Trophoblast cell (in vitro differentiated cells and primary cell): ENCODE measurements at regions not wholly inside any gene's neighbourhood (a gene's known extent, or its start where the extent isn't known, plus 50 kb on each side); places are given as distances from the start of the nearest gene placed in this dataset.

ENCODE experiments used
- DNase-seq, 2 donors: peaks; one replicate each; pipeline ENCODE4 v3.0.0-alpha.2; 2016
- H2AFZ ChIP-seq: 2 replicates; pipeline ENCODE4 v1.6.1; 2013; ENCODE audit warnings: low read length, moderate library complexity, mild to moderate bottlenecking; ENCODE audit not compliant: insufficient read depth, poor library complexity
- H2AK5ac ChIP-seq: 2 replicates; pipeline ENCODE4 v1.6.1; 2013; ENCODE audit warnings: mild to moderate bottlenecking, low read length
- H2BK120ac ChIP-seq: 2 replicates; pipeline ENCODE4 v1.6.1; 2013; ENCODE audit warnings: low read length, mild to moderate bottlenecking, moderate library complexity; ENCODE audit not compliant: insufficient read depth, poor library complexity
- H2BK12ac ChIP-seq: 2 replicates; pipeline ENCODE4 v1.6.1; 2013; ENCODE audit warnings: mild to moderate bottlenecking, low read length, moderate library complexity
- H2BK5ac ChIP-seq: 2 replicates; pipeline ENCODE4 v1.6.1; 2013; ENCODE audit warnings: low read length, low read depth, moderate library complexity, mild to moderate bottlenecking; ENCODE audit not compliant: poor library complexity
- H3K14ac ChIP-seq: 2 replicates; pipeline ENCODE4 v1.6.1; 2013; ENCODE audit warnings: mild to moderate bottlenecking, low read length
- H3K18ac ChIP-seq: 2 replicates; pipeline ENCODE4 v1.6.1; 2013; ENCODE audit warnings: mild to moderate bottlenecking, low read length
- H3K23ac ChIP-seq: 2 replicates; pipeline ENCODE4 v1.6.1; 2013; ENCODE audit warnings: low read length
- H3K27ac ChIP-seq: 2 replicates; pipeline ENCODE4 v1.5.1; 2013; ENCODE audit warnings: low read depth, mild to moderate bottlenecking, inconsistent platforms, low read length, moderate library complexity
- H3K27me3 ChIP-seq: 2 replicates; pipeline ENCODE4 v1.6.1; 2013; ENCODE audit warnings: inconsistent platforms, mild to moderate bottlenecking, low read length, moderate library complexity; ENCODE audit not compliant: insufficient read depth
- H3K36me3 ChIP-seq, 2 experiments: 1 replicate in 1 of 2; 2 replicates in 1 of 2; pipeline ENCODE4 v1.6.1; 2013; ENCODE audit warnings: low read length in 2 of 2, mild to moderate bottlenecking in 2 of 2, moderate library complexity in 1 of 2; ENCODE audit not compliant: insufficient read depth in 2 of 2, control insufficient read depth in 1 of 2
- H3K4ac ChIP-seq: 2 replicates; pipeline ENCODE4 v1.6.1; 2013; ENCODE audit warnings: low read depth, mild to moderate bottlenecking, low read length, moderate library complexity
- H3K4me1 ChIP-seq, 2 experiments: 1 replicate in 1 of 2; 2 replicates in 1 of 2; pipeline ENCODE4 v1.6.1; 2013; ENCODE audit warnings: low read length in 2 of 2, mild to moderate bottlenecking in 2 of 2, moderate library complexity in 1 of 2; ENCODE audit not compliant: insufficient read depth in 2 of 2, control insufficient read depth in 1 of 2
- H3K4me2 ChIP-seq: 2 replicates; pipeline ENCODE4 v1.6.1; 2013; ENCODE audit warnings: inconsistent platforms, mild to moderate bottlenecking, low read length, moderate library complexity
- H3K4me3 ChIP-seq: 2 replicates; pipeline ENCODE4 v1.5.1; 2013; ENCODE audit warnings: mild to moderate bottlenecking, low read depth, low read length, inconsistent platforms
- H3K79me1 ChIP-seq: one replicate; pipeline ENCODE4 v1.6.1; 2013; ENCODE audit warnings: low read length
- H3K79me2 ChIP-seq: 2 replicates; pipeline ENCODE4 v1.6.1; 2013; ENCODE audit warnings: low read length, mild to moderate bottlenecking; ENCODE audit not compliant: control insufficient read depth, insufficient read depth, poor library complexity
- H3K9ac ChIP-seq: 2 replicates; pipeline ENCODE4 v1.6.1; 2013; ENCODE audit warnings: mild to moderate bottlenecking, low read length
- H3K9me3 ChIP-seq: 2 replicates; pipeline ENCODE4 v1.6.1; 2013; ENCODE audit warnings: low read depth, mild to moderate bottlenecking, control low read depth, inconsistent platforms, low read length; ENCODE audit not compliant: insufficient read depth
- H4K12ac ChIP-seq: 2 replicates; pipeline ENCODE4 v1.6.1; 2013; ENCODE audit warnings: low read depth, mild to moderate bottlenecking, low read length, moderate library complexity
- H4K8ac ChIP-seq: 2 replicates; pipeline ENCODE4 v1.6.1; 2013; ENCODE audit warnings: low read depth, mild to moderate bottlenecking, low read length, moderate library complexity
- H4K91ac ChIP-seq: one replicate; pipeline ENCODE4 v1.6.1; 2013; ENCODE audit warnings: low read depth, mild to moderate bottlenecking, low read length, moderate library complexity
- WGBS: extraction: QIAGEN DNeasy Blood & Tissue Kit; methylation state at CpG from one replicate; pipeline ENCODE4 v1.1.7; 2013; ENCODE audit warnings: missing lambda C conversion rate; ENCODE audit not compliant: insufficient read length, insufficient coverage; ENCODE audit errors: extremely low coverage; 5-methylcytosine and 5-hydroxymethylcytosine counted together

DNA sequence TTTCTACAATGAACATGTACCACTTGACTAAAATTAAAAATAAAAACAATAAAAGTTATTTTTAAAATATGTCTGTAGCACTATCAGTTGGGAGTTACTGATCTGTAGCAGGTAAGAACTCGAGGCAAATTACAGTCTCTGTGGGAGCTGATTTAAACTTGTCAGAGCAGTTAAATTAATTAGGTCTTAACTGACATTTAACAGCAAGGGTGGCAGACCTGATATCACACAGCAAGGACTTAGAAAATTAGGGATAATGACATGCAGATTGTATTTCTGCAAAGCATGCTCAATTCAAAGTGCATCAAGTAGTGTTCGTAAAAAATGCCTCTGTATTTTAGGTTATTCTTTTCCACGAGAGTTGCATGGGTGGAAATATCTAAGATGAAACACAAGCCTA lies 208.9 kb downstream of the SPATA18 start:
- H2AFZ ChIP-seq: no peak overlapping the region
- no peak overlapping the region for H3K14ac ChIP-seq
- no peak overlapping the region for H2AK5ac ChIP-seq
- no peak overlapping the region for H3K9ac ChIP-seq
- no peaks in the 10 kb centered on the region for H3K27me3 ChIP-seq
- H3K79me2 ChIP-seq: no peaks in the 10 kb centered on the region
- no peak for DNase-seq
- H3K79me1 ChIP-seq: no peaks in the 10 kb centered on the region
- no peak overlapping the region for H3K23ac ChIP-seq
- H4K91ac ChIP-seq: no peak overlapping the region
- peaks cover 0 to 2% of the 10 kb centered on the region in 2 experiments for H3K4me1 ChIP-seq
- H4K12ac ChIP-seq: no peak overlapping the region
- no peaks in the 10 kb centered on the region for H3K36me3 ChIP-seq
- no peak overlapping the region for H3K4me3 ChIP-seq
- no peak overlapping the region for H3K18ac ChIP-seq
- no CpG with 5 or more reads among the region's 3 CpGs for WGBS
- H4K8ac ChIP-seq: no peak overlapping the region
- H2BK12ac ChIP-seq: no peak overlapping the region
- no peak overlapping the region for H3K27ac ChIP-seq
- no peak overlapping the region for H2BK5ac ChIP-seq
- no peak overlapping the region for H3K4me2 ChIP-seq
- H3K4ac ChIP-seq: no peak overlapping the region
- H2BK120ac ChIP-seq: no peak overlapping the region
- peaks cover 3% of the 10 kb centered on the region for H3K9me3 ChIP-seq

DNA sequence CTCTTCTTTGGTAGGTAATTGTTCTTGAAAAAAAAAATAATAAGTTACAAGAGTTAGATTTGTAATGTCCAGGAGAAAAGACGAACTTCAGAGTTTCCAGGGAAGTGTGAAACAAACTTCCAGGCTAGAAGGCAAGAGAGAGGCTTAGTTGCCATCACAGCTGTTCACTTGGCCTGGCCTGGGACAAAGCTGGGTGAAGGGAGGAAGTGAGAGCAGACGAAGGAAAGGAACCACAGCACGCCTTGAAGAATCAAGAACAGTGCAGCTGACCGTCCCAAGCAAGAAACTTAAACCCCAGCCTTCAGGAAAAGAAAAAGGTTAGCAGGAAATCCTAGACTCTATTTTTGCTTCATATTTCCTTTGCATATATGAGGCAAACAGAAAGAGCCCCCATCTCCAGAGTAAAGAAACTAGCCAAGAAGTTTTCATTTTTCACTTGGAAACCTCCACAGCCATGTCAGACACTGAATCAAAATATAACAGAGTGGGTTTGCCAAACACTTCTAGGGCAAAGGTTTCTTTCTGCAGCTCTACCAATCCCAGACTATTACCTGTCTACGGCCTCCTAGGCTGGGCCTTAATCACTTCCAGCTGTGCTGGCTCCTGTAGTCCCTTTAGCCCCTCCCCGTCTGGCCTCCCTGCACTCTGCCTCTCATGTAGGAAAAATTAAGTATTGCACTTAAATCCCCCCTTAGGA lies 209.6 kb downstream of the SPATA18 start:
- no peak overlapping the region for H4K12ac ChIP-seq
- no peak overlapping the region for H2AK5ac ChIP-seq
- H4K8ac ChIP-seq: no peak overlapping the region
- no peak overlapping the region for H3K9ac ChIP-seq
- no peaks in the 10 kb centered on the region for H3K79me2 ChIP-seq
- H3K4ac ChIP-seq: no peak overlapping the region
- H3K4me3 ChIP-seq: no peak overlapping the region
- no peak overlapping the region for H4K91ac ChIP-seq
- peaks cover 0 to 2% of the 10 kb centered on the region in 2 experiments for H3K4me1 ChIP-seq
- H2BK12ac ChIP-seq: no peak overlapping the region
- no peak overlapping the region for H2BK120ac ChIP-seq
- H3K18ac ChIP-seq: no peak overlapping the region
- no peak overlapping the region for H2AFZ ChIP-seq
- DNase-seq: no peak
- H3K4me2 ChIP-seq: no peak overlapping the region
- H3K79me1 ChIP-seq: no peaks in the 10 kb centered on the region
- H3K27me3 ChIP-seq: no peaks in the 10 kb centered on the region
- H3K27ac ChIP-seq: no peak overlapping the region
- H3K36me3 ChIP-seq: no peaks in the 10 kb centered on the region
- no peak overlapping the region for H2BK5ac ChIP-seq
- WGBS: no CpG with 5 or more reads among the region's 6 CpGs
- no peak overlapping the region for H3K14ac ChIP-seq
- peaks cover 3% of the 10 kb centered on the region for H3K9me3 ChIP-seq
- no peak overlapping the region for H3K23ac ChIP-seq

DNA sequence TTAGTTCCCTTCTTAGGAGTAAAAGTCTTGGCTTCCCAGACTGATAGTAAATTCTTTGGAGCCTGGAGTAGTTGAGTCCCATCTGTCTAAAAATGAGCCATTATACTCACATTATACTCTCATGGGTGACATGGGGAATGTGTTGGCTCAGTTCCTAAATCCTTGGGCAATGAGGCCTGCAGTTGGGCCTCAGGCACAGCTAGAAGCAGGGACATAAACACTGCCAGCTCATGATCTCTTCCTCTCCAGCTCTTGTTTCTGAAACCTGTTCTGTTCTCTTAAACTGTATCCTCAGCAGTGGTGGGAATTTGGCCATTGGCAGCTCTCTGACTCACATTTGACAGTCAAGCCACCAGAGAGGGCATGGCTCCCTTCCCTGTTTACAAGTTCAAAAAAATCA lies 212.5 kb downstream of the SPATA18 start:
- Histone ChIP-seq H3K18ac (no peak overlapping the region), H3K9me3 (peaks cover 1% of the 10 kb centered on the region), H3K36me3 (no peaks in the 10 kb centered on the region), H3K79me1 (no peaks in the 10 kb centered on the region), H2BK12ac (no peak overlapping the region), H4K91ac (no peak overlapping the region), H3K23ac (no peak overlapping the region), H3K79me2 (no peaks in the 10 kb centered on the region), H2AFZ (no peak overlapping the region), H3K14ac (no peak overlapping the region), H3K9ac (no peak overlapping the region), H3K4me1 (peaks cover 0 to 2% of the 10 kb centered on the region in 2 experiments), H3K27ac (no peak overlapping the region), H2BK5ac (no peak overlapping the region), H3K4me3 (no peak overlapping the region), H3K27me3 (no peaks in the 10 kb centered on the region), H2AK5ac (no peak overlapping the region), H4K8ac (no peak overlapping the region), H4K12ac (no peak overlapping the region), H3K4me2 (no peak overlapping the region), H2BK120ac (no peak overlapping the region), H3K4ac (no peak overlapping the region)
- DNase-seq: no peak

DNA sequence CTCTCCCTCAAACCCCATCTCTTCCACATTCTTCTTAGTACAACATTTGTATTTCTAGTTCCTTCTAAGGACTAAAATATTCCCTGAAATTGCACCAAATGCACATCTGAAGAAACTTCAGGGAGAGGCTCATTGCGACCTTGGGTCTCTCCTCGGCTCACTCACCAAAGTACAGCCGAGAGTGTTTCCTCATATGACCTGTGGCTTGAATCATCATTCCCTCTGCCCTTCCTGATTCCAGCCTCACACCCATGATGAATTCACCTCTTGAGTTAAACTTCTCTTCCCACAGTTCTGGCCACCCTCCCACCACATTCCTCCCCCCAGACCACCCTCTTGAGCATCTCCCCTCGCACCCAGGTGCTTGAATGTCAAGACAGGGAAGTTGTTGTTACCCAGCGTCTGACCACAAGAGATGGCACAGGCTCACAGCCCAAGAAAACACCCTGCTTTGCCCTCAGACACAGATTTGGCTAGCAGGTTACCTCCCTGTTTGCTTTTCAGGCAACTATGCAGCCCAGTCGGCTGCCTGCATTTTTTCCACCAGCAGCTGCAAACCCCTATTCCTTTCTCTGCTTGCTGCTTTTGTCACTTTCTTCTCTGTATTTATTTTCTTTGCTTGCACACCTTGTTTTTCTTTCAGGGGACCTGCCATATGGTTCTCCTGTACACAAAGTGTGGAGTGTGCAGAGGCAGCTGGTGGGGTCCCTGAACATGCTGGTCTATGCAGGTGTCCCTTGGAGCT lies 214.8 kb downstream of the SPATA18 start:
- H3K27me3 ChIP-seq: no peaks in the 10 kb centered on the region
- H4K12ac ChIP-seq: no peak overlapping the region
- no peak overlapping the region for H3K23ac ChIP-seq
- H3K9ac ChIP-seq: no peak overlapping the region
- WGBS: no CpG with 5 or more reads among the region's 6 CpGs
- no peak overlapping the region for H3K4me2 ChIP-seq
- no peaks in the 10 kb centered on the region for H3K9me3 ChIP-seq
- H3K79me2 ChIP-seq: no peaks in the 10 kb centered on the region
- H2AFZ ChIP-seq: no peak overlapping the region
- H2BK5ac ChIP-seq: no peak overlapping the region
- peaks cover 0 to 2% of the 10 kb centered on the region in 2 experiments for H3K4me1 ChIP-seq
- no peak overlapping the region for H2AK5ac ChIP-seq
- H2BK12ac ChIP-seq: no peak overlapping the region
- no peak overlapping the region for H3K4me3 ChIP-seq
- H4K8ac ChIP-seq: no peak overlapping the region
- H4K91ac ChIP-seq: no peak overlapping the region
- H3K36me3 ChIP-seq: no peaks in the 10 kb centered on the region
- no peak overlapping the region for H2BK120ac ChIP-seq
- peak; percentile 15 to 43 for DNase-seq
- no peak overlapping the region for H3K14ac ChIP-seq
- no peaks in the 10 kb centered on the region for H3K79me1 ChIP-seq
- no peak overlapping the region for H3K4ac ChIP-seq
- no peak overlapping the region for H3K18ac ChIP-seq
- H3K27ac ChIP-seq: no peak overlapping the region
